Coronary artery (tissue), 2 donors: ENCODE measurements at regions not wholly inside any gene's neighbourhood (a gene's known extent, or its start where the extent isn't known, plus 50 kb on each side); places are given as distances from the start of the nearest gene placed in this dataset.
A peak's percentile ranks its signal among the peaks of the same experiment; 100 is the strongest.
"Not testable (repeated sequence)": the region's sequence is repeated elsewhere in the genome, so short reads cannot be mapped to it uniquely, and the experiment has no call there.

Experiments
- DNase-seq: peaks from one replicate; pipeline ENCODE4 v3.0.0-alpha.2; 2017; ENCODE audit warnings: low spot score
- H3K27ac ChIP-seq, 2 donors: fragments of 200-600 bp; sonication (generic); one replicate each; pipeline ENCODE4 v1.5.1; 2016 to 2019
- H3K4me3 ChIP-seq: fragments of 200-600 bp; sonication (generic); 2 replicates; pipeline ENCODE4 v1.5.1; 2016; ENCODE audit warnings: mild to moderate bottlenecking, moderate library complexity
- CTCF ChIP-seq: fragments of 200-600 bp; sonication (generic); IDR thresholded peaks from one replicate; pipeline ENCODE4 v1.5.1; 2019; ENCODE audit warnings: antibody characterized with exemption

DNA sequence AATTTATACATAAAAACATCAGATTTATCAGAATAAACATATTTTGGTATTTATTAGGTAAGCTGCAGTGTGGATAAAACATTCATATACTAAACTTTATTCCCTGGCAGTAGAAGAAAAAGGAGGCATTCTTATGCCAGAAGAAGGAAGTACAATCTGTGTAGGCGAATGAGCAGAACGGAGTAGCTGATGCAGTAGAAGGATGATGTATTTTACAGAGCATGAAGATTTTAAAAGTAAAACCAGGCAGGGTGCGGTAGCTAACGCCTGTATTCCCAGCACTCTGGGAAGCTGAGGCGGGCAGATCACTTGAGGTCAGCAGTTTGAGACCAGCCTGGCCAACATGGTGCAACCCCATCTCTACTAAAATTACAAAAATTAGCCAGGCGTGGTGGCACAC is 294.9 kb upstream of the MKLN1 start:
- H3K4me3 ChIP-seq: no peak overlapping the region
- no peak overlapping the region for H3K27ac ChIP-seq
- no peak for DNase-seq
- no peak for TF ChIP-seq CTCF

DNA sequence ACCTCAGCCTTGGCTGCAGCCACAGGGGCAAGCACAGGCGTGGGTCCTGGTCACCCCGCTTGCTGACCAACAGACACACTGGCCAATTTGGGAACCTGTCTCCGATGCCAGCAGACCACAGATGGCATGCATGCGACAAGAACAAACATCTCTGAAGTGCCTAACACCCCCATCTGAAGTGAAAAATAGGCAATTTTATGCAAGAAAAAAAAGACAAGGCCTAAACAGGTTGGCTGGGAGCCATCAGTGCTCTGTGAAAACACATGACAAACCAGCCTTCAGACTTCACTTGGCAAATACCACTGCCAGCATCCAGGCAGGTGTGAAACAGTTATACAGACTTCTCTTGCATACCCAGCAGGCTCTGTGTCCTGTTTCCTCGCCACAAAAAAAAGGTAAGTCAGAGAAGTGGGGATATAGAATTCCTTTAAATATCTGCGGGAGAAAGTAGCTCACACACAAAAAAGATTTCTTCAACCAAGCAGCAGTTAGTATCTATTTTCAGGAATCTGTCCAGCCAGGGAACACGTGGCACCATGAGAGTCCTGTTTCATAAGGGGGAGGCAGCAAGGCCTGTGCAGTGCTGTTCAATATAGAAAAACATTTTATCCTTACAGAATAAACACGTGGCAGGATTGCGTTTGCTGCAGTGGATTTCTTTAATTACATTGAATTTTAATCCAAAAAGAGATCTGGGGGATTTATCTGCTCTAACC is 293.4 kb upstream of the MKLN1 start:
- Histone ChIP-seq H3K27ac (peak overlapping the region in 1 of 2 donors; percentile 8), H3K4me3 (no peak overlapping the region)
- no peak for TF ChIP-seq CTCF
- DNase-seq: no peak

- DNase-seq: no peak
- H3K4me3 ChIP-seq: no peak overlapping the region
- TF ChIP-seq CTCF: no peak
- H3K27ac ChIP-seq: no peak overlapping the region
Observed at GRCh38 chr7:131035088-131035770, 292.4 kb upstream of the MKLN1 start.

DNA sequence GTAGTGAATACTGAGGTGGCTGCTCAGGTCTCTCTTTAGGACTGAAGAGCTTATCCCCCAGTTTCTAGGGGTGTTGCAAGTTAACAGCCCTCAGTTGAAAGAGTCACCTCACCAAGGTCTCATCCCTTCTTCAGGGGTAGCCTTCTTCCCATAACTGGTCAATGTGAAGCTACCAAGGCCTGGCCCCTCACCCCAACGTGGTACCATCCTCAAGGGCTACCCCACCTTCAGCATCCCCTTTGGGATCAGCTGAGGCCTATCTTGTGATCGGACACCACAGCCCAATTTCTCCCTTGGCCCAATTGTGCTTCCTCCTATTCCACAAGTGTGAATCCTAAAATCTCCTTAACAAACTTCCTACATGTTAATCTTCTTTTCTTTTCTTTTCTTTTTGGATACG is 289.5 kb upstream of the MKLN1 start:
- H3K4me3 ChIP-seq: no peak overlapping the region
- peak overlapping the region in 1 of 2 donors; percentile 24 for H3K27ac ChIP-seq
- no peak for TF ChIP-seq CTCF
- no peak for DNase-seq

DNA sequence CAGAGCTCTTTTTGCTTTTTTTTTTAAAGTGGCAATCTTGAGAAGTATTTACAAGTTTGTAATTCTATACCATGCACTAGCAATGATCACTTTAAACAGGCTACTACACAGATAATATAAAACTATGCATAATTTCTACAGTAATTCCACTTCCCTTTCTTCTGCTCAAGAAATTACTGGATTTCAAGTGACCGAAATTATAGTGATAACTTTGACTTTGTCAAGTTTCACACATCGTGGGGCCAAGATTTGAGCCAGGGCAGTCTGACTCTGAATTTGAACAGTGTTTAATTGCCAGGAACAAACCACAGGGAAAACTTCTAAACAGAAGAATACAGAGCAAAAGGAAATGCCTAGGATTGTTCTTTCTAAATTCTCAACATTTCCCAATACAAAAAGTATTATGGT is 288.3 kb upstream of the MKLN1 start:
- peak overlapping the region; percentile 8 to 15 for H3K27ac ChIP-seq
- no peak for DNase-seq
- no peak for TF ChIP-seq CTCF

GRCh38 chr7:131039836-131040235 is 287.8 kb upstream of the MKLN1 start:
- H3K27ac ChIP-seq: peak overlapping the region; percentile 8 to 15
- DNase-seq: no peak
- H3K4me3 ChIP-seq: peak overlapping the region; percentile 25
- TF ChIP-seq CTCF: no peak

More for the DNA sequence above, 288.3 kb upstream of the MKLN1 start:
- H3K4me3 ChIP-seq: peak overlapping the region; percentile 25

DNA sequence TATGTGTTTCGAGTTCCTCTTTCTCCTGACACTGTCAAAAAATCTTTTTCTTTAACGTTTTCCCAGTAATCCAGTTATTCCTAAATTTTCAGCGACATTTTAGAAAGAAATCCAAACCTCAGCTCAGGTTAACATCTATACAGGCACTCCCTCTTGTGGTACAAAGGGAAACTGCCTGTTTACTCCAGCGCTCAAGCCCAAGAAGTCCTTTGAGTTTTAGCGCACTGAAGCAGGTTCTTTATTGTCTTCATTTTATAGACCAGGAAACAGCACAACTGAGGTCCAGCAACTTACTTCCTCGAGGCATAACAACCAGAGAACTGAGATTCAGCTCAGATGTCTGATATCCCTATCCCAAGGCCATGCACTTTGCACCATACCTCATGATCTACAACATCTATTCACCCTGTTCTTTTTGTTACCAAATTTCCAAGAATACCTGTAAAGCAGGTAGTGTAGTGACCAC is 287.2 kb upstream of the MKLN1 start:
- Histone ChIP-seq H3K27ac (peak overlapping the region; percentile 15 to 43), H3K4me3 (peak overlapping the region; percentile 25)
- no peak for DNase-seq
- peak; percentile 75 for TF ChIP-seq CTCF

DNA sequence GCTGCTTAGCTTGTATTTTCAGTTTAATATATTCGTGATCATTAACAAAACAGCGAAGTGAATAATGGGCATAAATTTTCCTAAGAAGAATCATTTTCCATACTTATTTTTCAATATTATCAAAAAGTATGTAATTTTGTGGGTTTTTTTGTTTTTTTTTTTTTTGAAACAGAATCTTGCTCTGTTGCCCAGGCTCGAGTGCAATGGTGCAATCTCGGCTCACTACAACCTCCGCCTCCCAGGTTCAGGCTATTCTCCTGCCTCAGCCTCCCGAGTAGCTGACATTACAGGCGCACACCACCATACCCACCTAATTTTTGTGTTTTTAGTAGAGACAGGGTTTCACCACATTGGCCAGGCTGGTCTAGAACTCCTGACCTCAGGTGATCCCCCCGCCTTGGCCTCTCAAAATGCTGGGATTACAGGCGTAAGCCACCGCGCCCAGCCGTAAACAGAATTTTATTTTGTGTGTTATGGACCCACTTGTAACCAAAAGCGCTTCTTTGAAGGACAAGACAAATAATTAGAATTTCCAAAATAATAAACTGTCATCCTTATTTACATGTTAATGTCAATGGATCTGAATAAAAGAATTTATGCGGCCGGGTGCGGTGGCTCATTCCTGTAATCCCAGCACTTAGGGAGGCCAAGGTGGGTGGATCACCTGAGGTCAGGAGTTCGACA is 286.5 kb upstream of the MKLN1 start:
- not testable (repeated sequence) for H3K4me3 ChIP-seq, H3K27ac ChIP-seq, DNase-seq
